ENCODE measurements at regions not wholly inside any gene's neighbourhood (a gene's known extent, or its start where the extent isn't known, plus 50 kb on each side); places are given as distances from the start of the nearest gene placed in this dataset.

DNA sequence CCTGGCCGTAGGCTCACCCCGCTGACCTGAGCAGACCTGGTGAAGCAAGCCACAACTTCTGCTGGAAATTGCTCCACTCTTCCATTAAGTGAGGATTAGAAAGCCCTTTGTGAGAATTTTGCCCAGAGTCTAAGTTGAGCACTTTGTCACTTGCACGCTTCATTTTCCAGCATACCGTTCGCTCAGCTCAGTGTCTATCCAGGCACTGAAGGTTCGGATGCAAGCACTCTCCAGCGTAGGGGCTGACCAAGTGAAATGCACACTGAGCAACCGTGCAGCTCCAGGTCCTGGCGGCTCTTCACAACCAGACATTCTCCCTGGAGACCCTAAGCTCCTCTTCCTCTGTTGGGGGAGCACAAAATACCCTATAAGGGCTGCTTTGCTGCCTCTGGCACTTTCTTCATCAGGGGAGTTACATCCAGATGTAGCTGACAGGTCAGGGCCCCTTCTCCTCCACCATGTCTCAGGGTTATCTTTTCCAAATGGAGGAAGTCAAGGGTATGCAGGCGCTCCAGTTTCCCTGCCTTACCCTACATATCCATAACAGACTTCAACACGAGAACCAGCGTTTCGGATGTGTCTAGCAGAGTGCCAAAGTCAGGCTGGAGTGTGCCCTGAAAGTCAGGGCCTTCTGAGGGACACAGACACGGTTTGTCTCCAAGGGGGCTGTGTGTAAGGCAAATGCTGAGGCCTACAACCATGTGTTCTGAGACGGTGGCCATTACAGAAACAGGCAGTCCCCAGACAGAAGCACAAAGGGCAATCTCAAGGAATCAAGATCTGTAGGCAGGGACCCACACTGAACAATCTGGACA is 146.7 kb upstream of the AFDN start:
- no peak for DNase-seq (ENCODE audit: insufficient read length, low spot score)
- FAIRE-seq: no peak
- TF ChIP-seq, protein P1, sequence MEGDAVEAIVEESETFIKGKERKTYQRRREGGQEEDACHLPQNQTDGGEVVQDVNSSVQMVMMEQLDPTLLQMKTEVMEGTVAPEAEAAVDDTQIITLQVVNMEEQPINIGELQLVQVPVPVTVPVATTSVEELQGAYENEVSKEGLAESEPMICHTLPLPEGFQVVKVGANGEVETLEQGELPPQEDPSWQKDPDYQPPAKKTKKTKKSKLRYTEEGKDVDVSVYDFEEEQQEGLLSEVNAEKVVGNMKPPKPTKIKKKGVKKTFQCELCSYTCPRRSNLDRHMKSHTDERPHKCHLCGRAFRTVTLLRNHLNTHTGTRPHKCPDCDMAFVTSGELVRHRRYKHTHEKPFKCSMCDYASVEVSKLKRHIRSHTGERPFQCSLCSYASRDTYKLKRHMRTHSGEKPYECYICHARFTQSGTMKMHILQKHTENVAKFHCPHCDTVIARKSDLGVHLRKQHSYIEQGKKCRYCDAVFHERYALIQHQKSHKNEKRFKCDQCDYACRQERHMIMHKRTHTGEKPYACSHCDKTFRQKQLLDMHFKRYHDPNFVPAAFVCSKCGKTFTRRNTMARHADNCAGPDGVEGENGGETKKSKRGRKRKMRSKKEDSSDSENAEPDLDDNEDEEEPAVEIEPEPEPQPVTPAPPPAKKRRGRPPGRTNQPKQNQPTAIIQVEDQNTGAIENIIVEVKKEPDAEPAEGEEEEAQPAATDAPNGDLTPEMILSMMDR (IDR thresholded peaks at IDR 0.05; ENCODE audit: insufficient read depth, missing control alignments): no peak

DNA sequence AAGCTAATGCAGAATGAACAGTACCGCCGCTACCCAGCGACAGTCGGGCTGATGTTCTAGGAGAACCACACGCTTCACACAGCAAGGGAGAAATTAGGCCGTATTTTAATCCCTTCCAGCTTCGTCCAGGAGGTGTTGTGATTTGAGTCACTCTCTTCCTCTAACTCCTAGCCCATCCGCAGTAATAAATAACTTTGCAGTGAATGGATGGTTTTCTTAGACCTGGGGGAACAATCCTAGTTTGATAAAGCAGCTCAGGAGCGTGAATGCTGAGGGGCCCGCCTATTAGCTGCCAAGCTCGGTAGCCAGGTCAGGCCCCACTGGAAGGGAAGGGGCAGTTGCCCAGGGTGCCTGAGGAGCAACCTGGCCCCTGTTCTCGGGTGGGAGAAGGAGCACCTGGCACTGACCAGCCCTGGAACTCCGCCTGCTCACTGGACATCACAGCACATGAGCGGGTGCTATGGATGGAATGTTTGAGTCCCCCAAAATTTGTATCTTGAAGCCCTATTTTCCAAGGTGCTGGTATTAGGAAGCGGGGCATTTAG is 146.0 kb upstream of the AFDN start:
- FAIRE-seq (no peak), DNase-seq (ENCODE audit: insufficient read length, low spot score) (no peak)
- TF ChIP-seq, protein P1 (IDR thresholded peaks at IDR 0.05; ENCODE audit: insufficient read depth, missing control alignments): no peak

GRCh38 chr6:167682125-167682524 is 144.6 kb upstream of the AFDN start:
- no peak for FAIRE-seq
- DNase-seq (ENCODE audit: insufficient read length, low spot score): no peak

GRCh38 chr6:167682546-167683027 is 144.1 kb upstream of the AFDN start:
- TF ChIP-seq, protein P1 (IDR thresholded peaks at IDR 0.05; ENCODE audit: insufficient read depth, missing control alignments): no peak
- DNase-seq (ENCODE audit: insufficient read length, low spot score) (no peak), FAIRE-seq (no peak)

More at GRCh38 chr6:167682125-167682524, 144.6 kb upstream of the AFDN start:
- TF ChIP-seq, protein P1 (IDR thresholded peaks at IDR 0.05; ENCODE audit: insufficient read depth, missing control alignments): no peak

DNA sequence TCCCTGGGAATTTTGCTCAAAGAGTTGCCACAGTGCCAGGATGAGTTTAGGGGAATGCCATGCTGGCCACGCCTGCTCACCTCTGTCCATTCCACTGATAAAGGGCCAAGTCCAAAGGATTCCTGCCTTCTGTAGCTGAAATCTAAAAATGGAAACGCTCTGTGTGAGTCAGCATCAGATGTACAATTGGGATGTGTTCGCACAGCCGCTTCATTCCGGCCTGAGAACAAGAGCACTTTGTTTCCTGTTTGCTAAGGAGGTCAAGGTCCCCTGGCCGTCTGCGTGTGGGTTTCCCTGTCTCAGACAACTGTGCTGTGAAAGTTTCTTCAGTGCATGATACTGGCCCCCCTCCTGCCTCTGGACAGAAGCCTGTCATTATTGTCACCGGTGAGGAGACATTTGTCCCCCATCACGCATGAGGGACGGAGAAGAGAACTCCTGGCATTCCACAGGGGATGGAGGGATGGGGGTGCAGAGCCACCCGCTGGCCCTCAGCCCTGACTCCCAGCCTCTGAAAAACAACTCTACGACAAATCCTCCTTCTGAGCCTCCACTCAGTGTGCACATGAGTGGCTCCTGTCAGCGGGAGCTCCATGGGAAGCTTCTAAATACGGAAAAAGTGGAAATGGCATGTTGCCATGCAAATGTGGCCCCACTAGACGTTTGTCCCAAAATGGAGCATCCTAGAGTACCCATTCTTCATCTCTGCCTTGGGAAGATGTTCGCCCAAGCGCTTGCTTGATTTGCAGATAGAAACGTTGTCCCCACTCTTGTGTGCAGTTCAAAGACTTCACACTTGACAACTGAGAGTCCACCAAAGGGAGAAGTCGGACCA is 143.5 kb upstream of the AFDN start:
- TF ChIP-seq, protein P1 (IDR thresholded peaks at IDR 0.05; ENCODE audit: insufficient read depth, missing control alignments): no peak
- no peak for DNase-seq (ENCODE audit: insufficient read length, low spot score)
- FAIRE-seq: no peak

DNA sequence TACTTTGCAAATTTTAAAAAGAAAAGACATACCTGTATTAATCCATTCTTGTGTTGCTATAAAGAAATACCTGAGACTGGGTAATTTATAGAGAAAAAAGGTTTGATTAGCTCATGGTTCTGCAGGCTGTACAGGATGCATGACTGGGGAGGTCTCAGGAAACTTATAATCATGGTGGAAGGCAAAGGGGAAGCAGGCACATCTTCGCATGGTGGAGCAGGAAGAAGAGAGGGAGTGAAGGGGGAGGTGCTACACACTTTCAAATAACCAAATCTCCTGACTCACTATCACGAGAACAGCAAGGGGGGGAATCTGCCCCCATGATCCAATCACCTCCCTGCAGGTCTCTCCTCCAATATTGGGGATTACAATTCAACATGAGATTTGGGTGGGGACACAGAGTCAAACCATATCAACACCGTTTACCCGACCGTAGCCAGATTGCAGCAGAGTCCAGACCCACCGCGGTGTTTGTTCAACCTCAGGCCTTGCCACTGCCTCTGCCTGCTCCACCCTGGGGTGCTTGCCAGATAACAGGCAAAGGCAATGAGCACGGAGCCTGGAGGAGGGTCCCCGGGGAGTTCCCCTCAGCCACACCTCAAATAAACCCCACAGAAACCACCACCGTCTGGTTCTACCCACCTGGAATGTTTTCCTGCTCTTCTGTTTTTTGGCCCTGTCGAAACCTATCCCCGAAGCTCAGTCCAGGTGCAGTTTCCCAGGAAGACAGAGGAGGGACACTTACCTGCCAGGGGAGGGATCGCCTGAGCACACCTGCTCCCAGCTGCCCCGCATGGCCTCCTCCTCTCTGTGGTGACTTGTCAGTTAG is 142.2 kb upstream of the AFDN start:
- FAIRE-seq: no peak
- TF ChIP-seq, protein P1 (IDR thresholded peaks at IDR 0.05; ENCODE audit: insufficient read depth, missing control alignments): no peak
- no peak for DNase-seq (ENCODE audit: insufficient read length, low spot score)

Data from D721Med (cell line).